Ascending aorta (tissue), 2 donors: ENCODE measurements at regions not wholly inside any gene's neighbourhood (a gene's known extent, or its start where the extent isn't known, plus 50 kb on each side); places are given as distances from the start of the nearest gene placed in this dataset.
"Not testable (repeated sequence)": the region's sequence is repeated elsewhere in the genome, so short reads cannot be mapped to it uniquely, and the experiment has no call there.

ENCODE experiments used
- DNase-seq, 2 donors: peaks; one replicate each; pipeline ENCODE4 v3.0.0-alpha.2; 2019; ENCODE audit warnings: low spot score in 2 of 2
- H3K27ac ChIP-seq, 2 donors: fragments of 200-600 bp; sonication (generic); one replicate each; pipeline ENCODE4 v1.5.1; 2016 to 2017; ENCODE audit warnings: mild to moderate bottlenecking in 1 of 2
- H3K27me3 ChIP-seq: fragments of 200-600 bp; sonication (generic); one replicate; pipeline ENCODE4 v1.5.1; 2017
- H3K36me3 ChIP-seq, 2 donors: fragments of 200-600 bp; sonication (generic); one replicate each; pipeline ENCODE4 v1.5.1; 2016
- H3K4me1 ChIP-seq, 2 donors: fragments of 200-600 bp; sonication (generic); one replicate each; pipeline ENCODE4 v1.5.1; 2016 to 2017; ENCODE audit warnings: mild to moderate bottlenecking in 1 of 2
- H3K4me3 ChIP-seq, 2 donors: fragments of 200-600 bp; sonication (generic); one replicate each; pipeline ENCODE4 v1.5.1; 2016 to 2017; ENCODE audit warnings: mild to moderate bottlenecking in 1 of 2
- H3K9me3 ChIP-seq, 2 donors: fragments of 200-600 bp; sonication (generic); one replicate each; pipeline ENCODE4 v1.5.1; 2016
- CTCF ChIP-seq, 3 experiments: fragments of 200-600 bp in 2 of 3; fragments of 450-650 bp in 1 of 3; sonication (generic) in 2 of 3; IDR thresholded peaks; one replicate each; pipeline ENCODE4 v1.5.1; 2016 to 2019; ENCODE audit warnings: antibody characterized with exemption in 3 of 3, mild to moderate bottlenecking in 1 of 3, moderate library complexity in 1 of 3
- intact Hi-C: fragments of 100-400 bp; cut with DNase I; formaldehyde crosslinking; loops from one replicate; pipeline ENCODE4 v1.15.1; 2023

GRCh38 chr1:66464351-66464750, 69.6 kb upstream of the SGIP1 start:
- Histone ChIP-seq H3K27ac (no peak overlapping the region), H3K36me3 (no peaks in the 10 kb centered on the region)

GRCh38 chr1:66464802-66465201, 69.2 kb upstream of the SGIP1 start:
- no peak for TF ChIP-seq CTCF (IDR thresholded peaks at IDR 0.05)
- H3K36me3 ChIP-seq: no peaks in the 10 kb centered on the region
- no peak overlapping the region for H3K27ac ChIP-seq
- no peak overlapping the region for H3K4me3 ChIP-seq
- no peaks in the 10 kb centered on the region for H3K27me3 ChIP-seq
- no peak for DNase-seq
- no peaks in the 10 kb centered on the region for H3K9me3 ChIP-seq
- intact Hi-C loops: no loop called here
- peaks cover 0 to 2% of the 10 kb centered on the region in 2 donors for H3K4me1 ChIP-seq

More at GRCh38 chr1:66464351-66464750, 69.6 kb upstream of the SGIP1 start:
- H3K27me3 ChIP-seq: no peaks in the 10 kb centered on the region
- no peaks in the 10 kb centered on the region for H3K9me3 ChIP-seq
- intact Hi-C loops: no loop called here
- H3K4me3 ChIP-seq: no peak overlapping the region
- H3K4me1 ChIP-seq: peaks cover 0 to 2% of the 10 kb centered on the region in 2 donors
- TF ChIP-seq CTCF (IDR thresholded peaks at IDR 0.05): no peak
- no peak for DNase-seq

- H3K36me3 ChIP-seq, H3K4me1 ChIP-seq, H3K4me3 ChIP-seq, H3K9me3 ChIP-seq, H3K27me3 ChIP-seq, H3K27ac ChIP-seq, DNase-seq, intact Hi-C loops: not testable (repeated sequence)
Measured at GRCh38 chr1:66466695-66467094, 67.3 kb upstream of the SGIP1 start.

- TF ChIP-seq CTCF (IDR thresholded peaks at IDR 0.05): no peak
- intact Hi-C loops: no loop called here
- H3K4me1 ChIP-seq: peaks cover 0 to 2% of the 10 kb centered on the region in 2 donors
- no peaks in the 10 kb centered on the region for H3K36me3 ChIP-seq
- H3K27ac ChIP-seq: no peak overlapping the region
- DNase-seq: no peak
- no peak overlapping the region for H3K4me3 ChIP-seq
- no peaks in the 10 kb centered on the region for H3K27me3 ChIP-seq
- no peaks in the 10 kb centered on the region for H3K9me3 ChIP-seq
Measured at GRCh38 chr1:66468722-66469121, 65.2 kb upstream of the SGIP1 start.

GRCh38 chr1:66475940-66476339, 58.0 kb upstream of the SGIP1 start:
- Histone ChIP-seq H3K36me3 (no peaks in the 10 kb centered on the region), H3K27me3 (no peaks in the 10 kb centered on the region), H3K4me1 (no peaks in the 10 kb centered on the region), H3K27ac (no peak overlapping the region), H3K4me3 (no peak overlapping the region), H3K9me3 (no peaks in the 10 kb centered on the region)
- intact Hi-C loops: no loop called here
- TF ChIP-seq CTCF (IDR thresholded peaks at IDR 0.05): no peak
- DNase-seq: no peak

- no peak for DNase-seq
- Histone ChIP-seq H3K27ac (no peak overlapping the region), H3K9me3 (no peaks in the 10 kb centered on the region), H3K4me3 (no peak overlapping the region), H3K4me1 (no peaks in the 10 kb centered on the region), H3K27me3 (no peaks in the 10 kb centered on the region), H3K36me3 (no peaks in the 10 kb centered on the region)
- no peak for TF ChIP-seq CTCF (IDR thresholded peaks at IDR 0.05)
- intact Hi-C loops: no loop called here
Measured at GRCh38 chr1:66476774-66477173, 57.2 kb upstream of the SGIP1 start.
